Epidermal melanocyte (primary cell): ENCODE measurements at regions not wholly inside any gene's neighbourhood (a gene's known extent, or its start where the extent isn't known, plus 50 kb on each side); places are given as distances from the start of the nearest gene placed in this dataset.

ENCODE experiments used
- DNase-seq: peaks from one replicate; pipeline ENCODE4 v3.0.0; 2011; ENCODE audit warnings: low spot score; ENCODE audit not compliant: insufficient read length

DNA sequence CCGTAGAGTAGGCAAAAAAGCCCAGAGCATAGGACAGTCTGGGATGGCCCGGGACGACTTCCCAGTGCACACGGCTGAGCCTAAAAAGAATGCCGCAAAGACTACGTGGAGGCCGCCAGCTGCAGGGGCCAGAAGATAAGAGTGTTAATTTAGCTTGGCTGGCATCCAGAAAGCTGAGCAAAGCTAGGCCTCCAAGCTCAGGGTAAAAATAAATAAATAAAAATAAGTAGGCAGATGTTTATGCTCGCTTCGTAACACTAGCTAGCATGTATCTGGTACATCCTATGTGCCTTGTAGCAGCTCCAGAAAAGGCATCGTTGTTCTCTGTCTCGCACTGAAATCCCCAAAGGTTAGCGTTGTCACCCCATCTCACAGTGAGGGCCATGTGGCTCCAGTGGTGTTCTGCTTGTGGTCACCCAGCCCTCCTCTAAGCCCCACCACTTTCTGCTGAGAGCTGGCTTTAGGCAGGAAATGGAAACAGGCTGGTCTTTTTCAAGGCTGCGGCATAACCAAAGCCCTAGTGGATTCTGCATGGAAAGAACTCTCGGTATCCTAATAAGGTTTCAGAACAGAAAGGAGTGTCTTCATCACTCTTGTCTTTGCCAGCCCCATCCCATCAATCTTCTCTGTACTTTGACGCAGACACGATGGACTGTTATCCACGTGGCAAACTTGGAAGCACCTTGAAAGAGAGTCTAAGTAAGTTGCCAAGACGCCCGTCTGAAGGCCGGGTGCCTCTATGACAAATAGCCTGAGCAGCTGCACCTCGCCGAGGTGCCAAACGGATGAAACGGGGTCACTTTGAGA lies 58.1 kb upstream of the MEF2A start:
- no peak for DNase-seq

DNA sequence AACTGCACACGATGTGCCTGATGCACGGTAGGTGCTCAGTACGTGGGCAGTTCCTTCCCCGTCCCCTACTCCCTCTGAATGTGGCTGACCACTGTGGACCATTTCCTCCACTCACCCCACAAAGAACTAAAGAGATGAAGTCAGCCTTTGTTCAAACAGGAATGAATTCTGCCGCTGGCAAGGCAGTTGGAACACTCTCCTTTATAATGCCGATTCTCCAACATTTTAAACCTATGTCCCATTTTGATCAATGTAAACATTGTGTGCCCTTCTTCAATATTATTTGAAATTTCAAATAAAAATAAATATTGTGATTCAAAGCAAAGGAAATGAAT lies 57.5 kb upstream of the MEF2A start:
- no peak for DNase-seq

DNA sequence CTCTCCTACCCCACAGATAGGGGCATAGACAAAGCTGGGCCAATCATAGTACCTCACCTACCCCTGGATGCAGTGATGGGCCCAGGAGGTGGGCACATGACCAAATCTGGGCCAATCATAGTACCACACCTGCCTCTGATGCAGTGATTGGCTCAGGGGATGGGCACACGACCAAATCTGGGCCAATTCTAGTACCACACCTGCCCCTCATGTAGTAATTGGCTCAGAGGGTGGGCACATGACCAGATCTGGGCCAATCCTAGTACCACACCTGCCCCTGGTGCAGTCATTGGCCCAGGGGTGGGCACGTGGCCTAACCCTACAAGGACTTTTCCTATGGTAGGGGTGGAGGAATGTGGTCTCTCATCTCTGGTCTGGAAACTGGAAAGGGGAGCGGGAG lies 56.9 kb upstream of the MEF2A start:
- DNase-seq, result no peak

DNA sequence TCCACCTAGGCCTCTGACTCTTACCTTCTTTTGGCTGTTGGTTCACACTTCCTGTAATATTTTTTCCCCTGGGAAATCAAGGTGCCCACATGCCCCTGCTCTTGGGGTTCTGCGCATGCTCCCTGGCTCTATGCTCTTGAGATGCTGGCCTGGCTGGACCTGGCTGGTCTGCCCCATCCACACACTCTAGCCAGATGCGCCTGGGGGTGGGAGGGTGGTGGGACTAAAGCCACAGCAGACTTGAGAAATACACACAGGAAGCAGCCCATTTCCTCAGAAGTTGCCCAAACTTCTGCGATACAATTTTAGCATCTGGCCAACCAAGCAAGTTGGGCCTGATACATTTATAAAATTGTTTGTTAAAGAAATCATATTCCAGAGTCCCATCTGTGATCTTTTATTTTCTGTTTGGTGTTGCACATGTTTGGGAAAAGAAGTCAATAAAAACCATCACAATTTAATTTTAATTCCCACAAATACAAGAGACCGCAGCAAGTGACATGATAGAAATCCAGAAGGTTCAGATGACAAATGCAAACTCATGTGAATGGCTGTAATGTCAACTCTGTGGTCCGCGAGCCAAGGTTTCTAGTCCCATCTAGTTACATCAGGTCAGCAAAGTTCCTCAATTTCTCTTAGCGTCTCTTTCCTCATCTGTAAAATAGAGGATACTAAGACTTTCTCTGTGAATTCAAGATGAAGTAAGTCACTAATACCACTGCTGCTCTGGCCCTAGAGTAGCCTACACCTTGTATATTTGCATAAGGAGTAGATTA lies 55.9 kb upstream of the MEF2A start:
- DNase-seq, result no peak

DNA sequence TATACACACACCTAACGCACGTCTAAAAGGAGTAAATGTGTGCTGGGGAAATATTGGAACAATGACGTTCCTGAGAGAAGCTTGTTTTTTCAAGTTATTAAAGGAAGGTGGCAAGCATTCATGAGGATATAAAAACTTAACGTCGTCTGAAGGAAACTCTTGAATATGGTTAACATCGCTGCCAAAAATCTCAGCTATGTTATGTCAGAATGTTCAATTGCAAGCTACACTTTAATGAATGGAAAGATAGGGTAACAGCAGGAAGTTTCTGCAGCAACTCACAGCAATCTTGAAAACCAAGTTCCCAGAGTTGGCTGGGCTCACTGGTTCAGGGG lies 54.3 kb upstream of the MEF2A start:
- DNase-seq, result no peak

DNA sequence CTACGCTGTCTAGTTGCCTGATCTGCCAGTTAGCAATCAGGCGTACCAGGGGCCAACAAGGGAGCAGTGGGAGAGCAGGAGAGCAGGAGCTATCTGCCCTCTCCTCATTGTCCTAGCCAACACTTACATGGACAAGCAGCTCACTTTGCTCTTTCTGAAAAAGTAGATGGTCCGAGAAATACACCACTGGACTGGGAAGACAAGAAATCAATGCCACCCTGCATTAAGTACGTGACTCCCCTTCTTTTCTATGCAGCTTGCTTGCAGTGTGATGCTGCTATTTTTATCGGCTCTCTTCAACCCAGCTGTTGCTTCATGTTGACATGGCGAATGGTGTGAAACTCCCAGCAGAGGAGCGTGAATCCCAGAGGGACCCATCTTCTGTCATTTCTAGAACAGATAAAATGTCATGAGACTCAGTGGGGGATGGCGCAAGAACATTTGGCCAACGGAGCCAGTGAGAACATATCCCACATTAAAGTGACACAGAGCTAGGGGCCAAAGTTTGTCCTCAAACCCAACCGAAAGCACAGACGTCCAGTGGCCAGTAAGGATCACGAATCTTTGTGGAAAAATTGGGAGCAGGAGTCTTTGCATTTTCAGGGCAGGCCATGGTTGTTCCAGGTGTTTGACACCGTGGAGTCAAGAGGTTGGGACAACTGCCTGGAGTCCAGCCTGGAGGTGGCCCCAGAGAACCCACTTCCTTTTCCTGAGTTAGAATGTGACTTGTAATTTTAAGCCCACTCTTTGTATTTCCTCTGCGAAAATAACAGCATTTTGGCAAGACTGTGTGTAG lies 53.7 kb upstream of the MEF2A start:
- DNase-seq, result no peak

DNA sequence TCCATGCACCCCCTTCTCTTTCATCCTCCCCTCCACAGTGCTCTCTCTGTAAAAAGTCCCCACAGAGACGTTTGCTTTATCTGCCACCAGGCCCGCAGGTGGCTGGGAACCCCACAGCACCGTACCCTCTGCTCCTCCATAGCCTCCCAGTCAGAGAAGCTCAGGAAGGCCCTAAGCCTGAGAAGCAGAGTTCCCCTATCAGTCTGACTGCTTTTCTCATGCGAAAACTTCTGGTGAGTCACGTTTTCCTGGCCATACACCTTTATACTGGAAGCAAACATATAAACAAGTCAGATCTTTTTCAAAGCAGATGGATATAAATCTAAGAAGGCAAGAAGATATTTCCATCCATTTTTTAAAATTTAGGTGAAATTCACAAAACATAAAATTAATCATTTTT lies 51.5 kb upstream of the MEF2A start:
- no peak for DNase-seq
